ENCODE measurements at regions not wholly inside any gene's neighbourhood (a gene's known extent, or its start where the extent isn't known, plus 50 kb on each side); places are given as distances from the start of the nearest gene placed in this dataset.

DNA sequence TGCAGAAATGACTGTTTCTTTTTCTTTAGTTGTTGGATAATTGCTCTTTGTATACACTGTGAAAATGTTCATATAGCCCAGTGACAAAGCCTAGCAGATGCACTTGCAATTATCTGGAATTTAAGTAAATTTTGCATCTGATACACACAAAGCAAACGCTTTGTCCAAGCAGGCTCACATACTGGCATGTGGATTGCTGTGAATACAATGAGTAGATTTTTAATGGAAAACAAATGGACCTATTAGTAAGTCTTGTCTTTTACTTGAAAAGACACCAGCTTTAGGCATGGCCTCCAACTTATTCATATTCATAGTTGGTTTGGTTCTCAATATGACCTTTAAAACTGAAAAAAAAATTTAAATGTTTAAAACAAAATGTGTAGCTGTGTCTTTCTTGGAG, 1299.8 kb upstream of the WWC1 start:
- DNase-seq (ENCODE audit: low read depth, low spot score): no peak
- dilution Hi-C loops (cut with MboI; ENCODE audit: extremely low pct_ligation_motif_present, low sequenced_read_pairs): no loop called here
- H3K79me2 ChIP-seq (ENCODE audit: control insufficient read depth, insufficient read depth, low read length): no peaks in the 10 kb centered on the region
- H3K4me3 ChIP-seq (ENCODE audit: control insufficient read depth in 2 of 3, extremely low read depth in 1 of 3, insufficient read depth in 2 of 3, low read depth in 1 of 3, low read length in 3 of 3): no peak overlapping the region
- no peak overlapping the region for H3K27ac ChIP-seq (ENCODE audit: control insufficient read depth, insufficient read depth, low read length)
- FAIRE-seq: no peak
- H3K9ac ChIP-seq (ENCODE audit: control insufficient read depth, extremely low read depth, insufficient read depth, low read length): no peak overlapping the region
- H3K36me3 ChIP-seq (ENCODE audit: control insufficient read depth in 2 of 2, extremely low read depth in 1 of 2, insufficient read depth in 2 of 2, low read length in 2 of 2): no peaks in the 10 kb centered on the region
- no peaks in the 10 kb centered on the region for H3K9me1 ChIP-seq (ENCODE audit: control insufficient read depth, extremely low read depth, insufficient read depth, low read length)
- H3K27me3 ChIP-seq (ENCODE audit: control insufficient read depth, extremely low read depth, insufficient read depth, low read length): no peaks in the 10 kb centered on the region
- H2AFZ ChIP-seq (ENCODE audit: control insufficient read depth, low read length): no peak overlapping the region
- H4K20me1 ChIP-seq (ENCODE audit: control insufficient read depth, extremely low read depth, insufficient read depth, low read length): no peaks in the 10 kb centered on the region
- H3K4me1 ChIP-seq (ENCODE audit: control insufficient read depth, extremely low read depth, insufficient read depth, low read length): no peaks in the 10 kb centered on the region
- TF ChIP-seq, protein P1, sequence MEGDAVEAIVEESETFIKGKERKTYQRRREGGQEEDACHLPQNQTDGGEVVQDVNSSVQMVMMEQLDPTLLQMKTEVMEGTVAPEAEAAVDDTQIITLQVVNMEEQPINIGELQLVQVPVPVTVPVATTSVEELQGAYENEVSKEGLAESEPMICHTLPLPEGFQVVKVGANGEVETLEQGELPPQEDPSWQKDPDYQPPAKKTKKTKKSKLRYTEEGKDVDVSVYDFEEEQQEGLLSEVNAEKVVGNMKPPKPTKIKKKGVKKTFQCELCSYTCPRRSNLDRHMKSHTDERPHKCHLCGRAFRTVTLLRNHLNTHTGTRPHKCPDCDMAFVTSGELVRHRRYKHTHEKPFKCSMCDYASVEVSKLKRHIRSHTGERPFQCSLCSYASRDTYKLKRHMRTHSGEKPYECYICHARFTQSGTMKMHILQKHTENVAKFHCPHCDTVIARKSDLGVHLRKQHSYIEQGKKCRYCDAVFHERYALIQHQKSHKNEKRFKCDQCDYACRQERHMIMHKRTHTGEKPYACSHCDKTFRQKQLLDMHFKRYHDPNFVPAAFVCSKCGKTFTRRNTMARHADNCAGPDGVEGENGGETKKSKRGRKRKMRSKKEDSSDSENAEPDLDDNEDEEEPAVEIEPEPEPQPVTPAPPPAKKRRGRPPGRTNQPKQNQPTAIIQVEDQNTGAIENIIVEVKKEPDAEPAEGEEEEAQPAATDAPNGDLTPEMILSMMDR (optimal IDR thresholded peaks at IDR 0.05 in 1 of 3, IDR thresholded peaks at IDR 0.05 in 1 of 3, conservative IDR thresholded peaks at IDR 0.05 in 1 of 3; ENCODE audit: extremely low read depth in 1 of 3, insufficient read depth in 2 of 3, low read length in 3 of 3): no peak
- no peak for TF ChIP-seq EZH2 (IDR thresholded peaks at IDR 0.05; ENCODE audit: low read length)
- H3K4me2 ChIP-seq (ENCODE audit: control insufficient read depth, extremely low read depth, insufficient read depth, low read depth, low read length): no peak overlapping the region
- no peaks in the 10 kb centered on the region for H3K9me3 ChIP-seq (ENCODE audit: control insufficient read depth, low read depth, low read length)

DNA sequence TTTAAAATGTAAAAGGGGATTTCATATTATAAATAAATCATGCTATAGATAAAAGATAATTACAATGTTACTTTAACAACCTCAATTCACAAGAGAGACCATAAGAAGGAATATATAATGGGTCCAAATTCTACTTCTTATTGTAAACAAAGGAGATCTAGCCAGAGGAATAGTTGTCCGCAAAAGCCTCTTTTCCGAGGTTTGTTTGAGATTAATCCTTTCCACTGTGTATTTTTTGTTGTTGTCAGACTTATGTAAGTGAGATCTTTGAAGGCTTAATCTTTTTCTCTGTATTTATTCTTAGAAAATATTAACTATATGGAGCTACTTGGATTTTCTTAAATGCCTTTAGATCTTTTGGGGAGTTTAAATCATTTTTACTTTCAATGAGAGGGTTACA, 1299.3 kb upstream of the WWC1 start:
- no peaks in the 10 kb centered on the region for H3K9me3 ChIP-seq (ENCODE audit: control insufficient read depth, low read depth, low read length)
- H2AFZ ChIP-seq (ENCODE audit: control insufficient read depth, low read length): no peak overlapping the region
- dilution Hi-C loops (cut with MboI; ENCODE audit: extremely low pct_ligation_motif_present, low sequenced_read_pairs): no loop called here
- no peaks in the 10 kb centered on the region for H3K4me1 ChIP-seq (ENCODE audit: control insufficient read depth, extremely low read depth, insufficient read depth, low read length)
- no peak overlapping the region for H3K27ac ChIP-seq (ENCODE audit: control insufficient read depth, insufficient read depth, low read length)
- no peaks in the 10 kb centered on the region for H3K79me2 ChIP-seq (ENCODE audit: control insufficient read depth, insufficient read depth, low read length)
- no peak overlapping the region for H3K9ac ChIP-seq (ENCODE audit: control insufficient read depth, extremely low read depth, insufficient read depth, low read length)
- no peak overlapping the region for H3K4me2 ChIP-seq (ENCODE audit: control insufficient read depth, extremely low read depth, insufficient read depth, low read depth, low read length)
- H3K27me3 ChIP-seq (ENCODE audit: control insufficient read depth, extremely low read depth, insufficient read depth, low read length): no peaks in the 10 kb centered on the region
- no peaks in the 10 kb centered on the region for H3K36me3 ChIP-seq (ENCODE audit: control insufficient read depth in 2 of 2, extremely low read depth in 1 of 2, insufficient read depth in 2 of 2, low read length in 2 of 2)
- no peaks in the 10 kb centered on the region for H3K9me1 ChIP-seq (ENCODE audit: control insufficient read depth, extremely low read depth, insufficient read depth, low read length)
- no peaks in the 10 kb centered on the region for H4K20me1 ChIP-seq (ENCODE audit: control insufficient read depth, extremely low read depth, insufficient read depth, low read length)
- DNase-seq (ENCODE audit: low read depth, low spot score) (no peak), FAIRE-seq (no peak)
- H3K4me3 ChIP-seq (ENCODE audit: control insufficient read depth in 2 of 3, extremely low read depth in 1 of 3, insufficient read depth in 2 of 3, low read depth in 1 of 3, low read length in 3 of 3): no peak overlapping the region
- TF ChIP-seq EZH2 (IDR thresholded peaks at IDR 0.05; ENCODE audit: low read length): no peak
- TF ChIP-seq, protein P1 (optimal IDR thresholded peaks at IDR 0.05 in 1 of 3, IDR thresholded peaks at IDR 0.05 in 1 of 3, conservative IDR thresholded peaks at IDR 0.05 in 1 of 3; ENCODE audit: extremely low read depth in 1 of 3, insufficient read depth in 2 of 3, low read length in 3 of 3): no peak

Measured in keratinocyte (primary cell).